Upper lobe of right lung (tissue), 1 donor: ENCODE measurements at regions not wholly inside any gene's neighbourhood (a gene's known extent, or its start where the extent isn't known, plus 50 kb on each side); places are given as distances from the start of the nearest gene placed in this dataset.
A peak's percentile ranks its signal among the peaks of the same experiment; 100 is the strongest.

Experiments used
- ATAC-seq: fragments of 200-7000 bp; cut with Tn5 transposase; one replicate; pipeline ENCODE4 v1.9.1; 2020; ENCODE audit warnings: mild to moderate bottlenecking, moderate library complexity
- DNase-seq: peaks from one replicate; pipeline ENCODE4 v3.0.0-alpha.2; 2020
- H3K27ac ChIP-seq: fragments of 200-600 bp; one replicate; pipeline ENCODE4 v1.8.0; 2022
- H3K27me3 ChIP-seq: fragments of 200-600 bp; one replicate; pipeline ENCODE4 v1.8.0; 2022; ENCODE audit warnings: mild to moderate bottlenecking
- H3K36me3 ChIP-seq: fragments of 200-600 bp; one replicate; pipeline ENCODE4 v1.8.0; 2022
- H3K4me1 ChIP-seq: fragments of 200-600 bp; one replicate; pipeline ENCODE4 v1.8.0; 2022
- H3K4me3 ChIP-seq: fragments of 200-600 bp; one replicate; pipeline ENCODE4 v1.8.0; 2022; ENCODE audit warnings: mild to moderate bottlenecking
- H3K9me3 ChIP-seq: fragments of 200-600 bp; one replicate; pipeline ENCODE4 v1.8.0; 2022
- intact Hi-C: fragments of 100-400 bp; cut with DNase I; formaldehyde crosslinking; loops from one replicate; pipeline ENCODE4 v1.11.0; 2022
- TF ChIP-seq, protein P1 (sequence below): fragments of 200-600 bp; IDR thresholded peaks from one replicate; pipeline ENCODE4 v1.8.0; 2022; ENCODE audit warnings: antibody characterized with exemption
- donor health status: DM: no; HTN: yes; CAD: no; lungs with severe emphysema.

DNA sequence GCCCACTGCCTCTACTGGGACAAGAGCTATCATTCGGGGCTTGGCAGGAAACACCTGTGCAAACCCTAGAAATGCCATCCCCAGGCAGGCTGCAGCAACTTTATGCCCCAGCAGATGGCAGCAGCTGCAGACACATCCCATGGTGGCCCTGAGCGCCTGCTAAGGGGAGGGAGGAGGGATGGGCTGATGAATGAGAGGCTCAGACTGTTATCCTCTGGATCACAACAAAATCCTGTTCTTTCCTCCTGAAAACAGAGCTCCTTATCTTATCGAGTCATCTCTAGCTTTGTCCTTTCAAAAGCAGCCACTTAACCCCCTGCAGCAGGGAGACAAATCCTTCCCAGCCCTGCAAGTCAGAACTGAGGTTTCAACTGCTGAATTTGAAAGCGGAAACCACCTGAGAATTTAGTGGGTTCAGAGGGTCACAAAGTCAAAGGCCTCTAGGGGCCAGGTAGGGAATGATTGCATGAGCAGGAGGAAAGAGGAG lies 90.6 kb upstream of the PROK2 start:
- no peaks in the 10 kb centered on the region for H3K36me3 ChIP-seq
- no peak overlapping the region for H3K27ac ChIP-seq
- H3K4me1 ChIP-seq: peaks cover 6% of the 10 kb centered on the region
- TF ChIP-seq, protein P1, sequence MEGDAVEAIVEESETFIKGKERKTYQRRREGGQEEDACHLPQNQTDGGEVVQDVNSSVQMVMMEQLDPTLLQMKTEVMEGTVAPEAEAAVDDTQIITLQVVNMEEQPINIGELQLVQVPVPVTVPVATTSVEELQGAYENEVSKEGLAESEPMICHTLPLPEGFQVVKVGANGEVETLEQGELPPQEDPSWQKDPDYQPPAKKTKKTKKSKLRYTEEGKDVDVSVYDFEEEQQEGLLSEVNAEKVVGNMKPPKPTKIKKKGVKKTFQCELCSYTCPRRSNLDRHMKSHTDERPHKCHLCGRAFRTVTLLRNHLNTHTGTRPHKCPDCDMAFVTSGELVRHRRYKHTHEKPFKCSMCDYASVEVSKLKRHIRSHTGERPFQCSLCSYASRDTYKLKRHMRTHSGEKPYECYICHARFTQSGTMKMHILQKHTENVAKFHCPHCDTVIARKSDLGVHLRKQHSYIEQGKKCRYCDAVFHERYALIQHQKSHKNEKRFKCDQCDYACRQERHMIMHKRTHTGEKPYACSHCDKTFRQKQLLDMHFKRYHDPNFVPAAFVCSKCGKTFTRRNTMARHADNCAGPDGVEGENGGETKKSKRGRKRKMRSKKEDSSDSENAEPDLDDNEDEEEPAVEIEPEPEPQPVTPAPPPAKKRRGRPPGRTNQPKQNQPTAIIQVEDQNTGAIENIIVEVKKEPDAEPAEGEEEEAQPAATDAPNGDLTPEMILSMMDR: peak; percentile 93
- ATAC-seq: peak; percentile 98
- intact Hi-C loops: loop anchor here (10.0 kb wide), 1 partner anchor 949 kb away; no protein-coding TSS in a partner anchor
- DNase-seq: peak; percentile 84
- H3K27me3 ChIP-seq: no peaks in the 10 kb centered on the region
- no peak overlapping the region for H3K4me3 ChIP-seq
- no peaks in the 10 kb centered on the region for H3K9me3 ChIP-seq

DNA sequence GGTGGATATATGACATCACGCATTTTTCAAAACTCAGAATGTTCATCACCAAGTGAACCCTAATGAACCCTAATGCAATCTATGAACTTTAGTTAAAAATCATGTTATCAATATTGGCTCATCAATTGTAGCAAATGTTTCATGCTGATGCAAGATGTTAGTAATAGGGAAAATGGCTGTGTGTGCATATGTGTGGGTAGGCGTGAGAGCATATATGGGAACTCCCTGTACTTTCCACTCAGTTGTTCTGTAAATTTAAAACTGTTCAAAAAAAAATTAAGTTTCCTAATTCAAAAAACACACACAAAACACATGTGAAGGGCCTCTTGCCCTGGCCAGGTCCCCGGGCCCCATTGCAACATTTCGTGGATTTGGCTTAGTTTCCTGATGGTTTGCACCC lies 89.7 kb upstream of the PROK2 start:
- Histone ChIP-seq H3K27me3 (no peaks in the 10 kb centered on the region), H3K36me3 (no peaks in the 10 kb centered on the region), H3K4me1 (peaks cover 6% of the 10 kb centered on the region), H3K4me3 (no peak overlapping the region), H3K9me3 (no peaks in the 10 kb centered on the region), H3K27ac (no peak overlapping the region)
- TF ChIP-seq, protein P1: no peak
- DNase-seq (no peak), ATAC-seq (no peak)
- intact Hi-C loops: loop anchor here (10.0 kb wide), 1 partner anchor 950 kb away; no protein-coding TSS in a partner anchor

DNA sequence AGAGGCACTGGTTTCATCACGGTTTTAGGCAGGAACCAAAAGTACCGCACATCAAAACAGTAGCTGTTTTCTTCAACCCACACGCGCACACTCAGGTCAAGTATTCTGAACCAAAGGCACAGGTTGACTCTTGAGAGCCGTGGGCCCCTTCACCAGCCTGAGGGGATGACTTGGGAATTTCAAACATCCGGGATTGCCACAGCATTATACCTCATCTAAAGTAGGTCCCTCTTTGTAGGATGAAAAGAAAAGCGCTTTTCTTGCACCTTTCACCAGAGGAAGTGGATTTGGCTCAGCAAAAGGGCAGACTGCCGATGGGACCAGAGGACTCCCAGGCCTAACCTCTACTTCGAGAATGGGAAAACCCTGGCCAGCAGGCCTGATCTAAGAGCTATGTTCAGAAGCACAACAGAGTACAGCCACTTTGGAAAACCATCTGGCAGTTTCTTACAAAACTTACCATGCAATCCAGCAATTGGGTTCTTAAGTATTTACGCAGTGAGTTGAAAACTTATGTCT lies 88.2 kb upstream of the PROK2 start:
- H3K36me3 ChIP-seq: no peaks in the 10 kb centered on the region
- intact Hi-C loops: loop anchor here (10.0 kb wide), 1 partner anchor 952 kb away; no protein-coding TSS in a partner anchor
- H3K4me3 ChIP-seq: no peak overlapping the region
- H3K27ac ChIP-seq: no peak overlapping the region
- TF ChIP-seq, protein P1: no peak
- H3K4me1 ChIP-seq: peaks cover 6% of the 10 kb centered on the region
- DNase-seq: no peak
- H3K9me3 ChIP-seq: no peaks in the 10 kb centered on the region
- ATAC-seq: peak; percentile 41
- H3K27me3 ChIP-seq: no peaks in the 10 kb centered on the region

GRCh38 chr3:71872256-71872655 lies 87.3 kb upstream of the PROK2 start:
- ATAC-seq: no peak
- TF ChIP-seq, protein P1: no peak
- no peak for DNase-seq
- Histone ChIP-seq H3K4me3 (no peak overlapping the region), H3K27ac (no peak overlapping the region), H3K27me3 (no peaks in the 10 kb centered on the region), H3K9me3 (no peaks in the 10 kb centered on the region), H3K36me3 (no peaks in the 10 kb centered on the region), H3K4me1 (peaks cover 6% of the 10 kb centered on the region)
- intact Hi-C loops: loop anchor here (10.0 kb wide), 1 partner anchor 953 kb away; no protein-coding TSS in a partner anchor

GRCh38 chr3:71870966-71871512 lies 86.1 kb upstream of the PROK2 start:
- TF ChIP-seq, protein P1: no peak
- no peak for DNase-seq
- no peaks in the 10 kb centered on the region for H3K9me3 ChIP-seq
- H3K27ac ChIP-seq: no peak overlapping the region
- intact Hi-C loops: loop anchor here (10.0 kb wide), 1 partner anchor 954 kb away; no protein-coding TSS in a partner anchor
- no peak for ATAC-seq
- H3K4me1 ChIP-seq: peaks cover 6% of the 10 kb centered on the region
- H3K4me3 ChIP-seq: no peak overlapping the region
- no peaks in the 10 kb centered on the region for H3K36me3 ChIP-seq
- H3K27me3 ChIP-seq: no peaks in the 10 kb centered on the region
